GM19324 (cell line): ENCODE measurements at regions not wholly inside any gene's neighbourhood (a gene's known extent, or its start where the extent isn't known, plus 50 kb on each side); places are given as distances from the start of the nearest gene placed in this dataset.

Experiments used
- ATAC-seq: cut with Tn5 transposase; IDR thresholded peaks from one replicate; pipeline ENCODE4 v1.9.1; 2021; ENCODE audit warnings: mild to moderate bottlenecking, moderate library complexity; ENCODE audit not compliant: unreplicated experiment, low FRiP score

- no peak for ATAC-seq
These were observed 1081.6 kb downstream of the BRD1 start for GRCh38 chr22:48745842-48746788.

GRCh38 chr22:48744967-48745841 is 1082.5 kb downstream of the BRD1 start:
- no peak for ATAC-seq

- ATAC-seq, result no peak
These were observed 1083.4 kb downstream of the BRD1 start for GRCh38 chr22:48744283-48744641.

- ATAC-seq, result no peak
These were observed 1083.9 kb downstream of the BRD1 start for GRCh38 chr22:48743601-48744282.

GRCh38 chr22:48742556-48743343 is 1084.9 kb downstream of the BRD1 start:
- ATAC-seq, result no peak

- no peak for ATAC-seq
These were observed 1085.5 kb downstream of the BRD1 start for GRCh38 chr22:48742191-48742555.

GRCh38 chr22:48741540-48741939 is 1086.1 kb downstream of the BRD1 start:
- ATAC-seq, result no peak

GRCh38 chr22:48740731-48741405 is 1086.8 kb downstream of the BRD1 start:
- ATAC-seq, result no peak

- ATAC-seq, result no peak
These were observed 1087.5 kb downstream of the BRD1 start for GRCh38 chr22:48740086-48740730.

- no peak for ATAC-seq
These were observed 1088.2 kb downstream of the BRD1 start for GRCh38 chr22:48739348-48740085.

- ATAC-seq, result no peak
These were observed 1089.3 kb downstream of the BRD1 start for GRCh38 chr22:48738204-48738980.

GRCh38 chr22:48737461-48738203 is 1090.0 kb downstream of the BRD1 start:
- no peak for ATAC-seq

- ATAC-seq, result no peak
These were observed 1090.8 kb downstream of the BRD1 start for GRCh38 chr22:48736593-48737460.

- no peak for ATAC-seq
These were observed 1092.7 kb downstream of the BRD1 start for GRCh38 chr22:48734961-48735360.

GRCh38 chr22:48734359-48734758 is 1093.3 kb downstream of the BRD1 start:
- ATAC-seq, result no peak
